CD4-positive, alpha-beta T cell (primary cell): ENCODE measurements at regions not wholly inside any gene's neighbourhood (a gene's known extent, or its start where the extent isn't known, plus 50 kb on each side); places are given as distances from the start of the nearest gene placed in this dataset.

Source experiments
- ATAC-seq: fragments of 200-7000 bp; cut with Tn5 transposase; one replicate; pipeline ENCODE4 v1.10.0; 2022; ENCODE audit warnings: mild to moderate bottlenecking; ENCODE audit not compliant: poor library complexity
- CTCF ChIA-PET: fragments of 350-600 bp; sonication (Branson Sonifier 250); formaldehyde crosslinking; loops from one replicate; lab custom pipeline; 2021; ENCODE audit warnings: antibody characterized with exemption, inconsistent platforms; lab: Charles Lee
- POLR2A ChIA-PET: fragments of 350-600 bp; sonication (Branson Sonifier 250); formaldehyde crosslinking; loops from one replicate; lab custom pipeline; 2021; ENCODE audit warnings: antibody characterized with exemption, inconsistent platforms; lab: Charles Lee
- DNase-seq, 14 experiments: peaks; one replicate each; pipeline ENCODE4 v3.0.0-alpha.2; 2013 to 2020; ENCODE audit warnings: mixed read lengths in 2 of 14
- H3K27ac ChIP-seq, 2 donors: one replicate each; pipeline versions ENCODE4 v1.5.1 to v1.7.0; 2013; ENCODE audit warnings: low read length in 2 of 2, low read depth in 1 of 2, mild to moderate bottlenecking in 1 of 2
- H3K27me3 ChIP-seq, 2 experiments: 1 replicate in 1 of 2; 2 replicates in 1 of 2; pipeline versions ENCODE4 v1.6.1 to v1.7.0; 2013; ENCODE audit warnings: low read length in 2 of 2, control low read depth in 1 of 2, mild to moderate bottlenecking in 1 of 2, moderate library complexity in 1 of 2; ENCODE audit not compliant: insufficient read depth in 2 of 2, control insufficient read depth in 1 of 2
- H3K36me3 ChIP-seq: one replicate; pipeline ENCODE4 v1.6.1; 2013; ENCODE audit warnings: low read length, control low read depth; ENCODE audit not compliant: insufficient read depth
- H3K4me1 ChIP-seq: one replicate; pipeline ENCODE4 v1.6.1; 2013; ENCODE audit warnings: low read length, control low read depth; ENCODE audit not compliant: insufficient read depth
- H3K4me3 ChIP-seq: one replicate; pipeline ENCODE4 v1.5.1; 2013; ENCODE audit warnings: mild to moderate bottlenecking, low read length, moderate library complexity
- H3K9me3 ChIP-seq, 2 experiments: 1 replicate in 1 of 2; 2 replicates in 1 of 2; pipeline versions ENCODE4 v1.6.1 to v1.7.0; 2013; ENCODE audit warnings: low read length in 2 of 2, mild to moderate bottlenecking in 2 of 2, control low read depth in 1 of 2, moderate library complexity in 1 of 2; ENCODE audit not compliant: control insufficient read depth in 1 of 2, insufficient read depth in 1 of 2
- H3K27ac Mint-ChIP-seq: one replicate; pipeline ENCODE4 v1.8.0; 2020; ENCODE audit warnings: mixed read lengths
- H3K27me3 Mint-ChIP-seq: one replicate; pipeline ENCODE4 v1.8.0; 2021; ENCODE audit warnings: mixed read lengths
- H3K36me3 Mint-ChIP-seq: one replicate; pipeline ENCODE4 v1.8.0; 2021; ENCODE audit warnings: low read depth, mixed read lengths
- H3K4me1 Mint-ChIP-seq: one replicate; pipeline ENCODE4 v1.8.0; 2021; ENCODE audit warnings: low read depth, mixed read lengths
- H3K4me3 Mint-ChIP-seq: one replicate; pipeline ENCODE4 v1.8.0; 2020; ENCODE audit warnings: mild to moderate bottlenecking, mixed read lengths
- H3K9me3 Mint-ChIP-seq: one replicate; pipeline ENCODE4 v1.8.0; 2020; ENCODE audit warnings: mixed read lengths
- intact Hi-C, 2 experiments: fragments of 100-400 bp; cut with DNase I in 1 of 2; cut with micrococcal nuclease in 1 of 2; formaldehyde crosslinking; loops; one replicate each; pipeline versions ENCODE4 v1.15.1 to v1.9.0; 2023 to 2025; cut with DNase I, micrococcal nuclease
- TF ChIP-seq, protein P1 (sequence below): fragments of 200-600 bp; IDR thresholded peaks from one replicate; pipeline ENCODE4 v1.8.0; 2022; ENCODE audit warnings: antibody characterized with exemption, mild to moderate bottlenecking

DNA sequence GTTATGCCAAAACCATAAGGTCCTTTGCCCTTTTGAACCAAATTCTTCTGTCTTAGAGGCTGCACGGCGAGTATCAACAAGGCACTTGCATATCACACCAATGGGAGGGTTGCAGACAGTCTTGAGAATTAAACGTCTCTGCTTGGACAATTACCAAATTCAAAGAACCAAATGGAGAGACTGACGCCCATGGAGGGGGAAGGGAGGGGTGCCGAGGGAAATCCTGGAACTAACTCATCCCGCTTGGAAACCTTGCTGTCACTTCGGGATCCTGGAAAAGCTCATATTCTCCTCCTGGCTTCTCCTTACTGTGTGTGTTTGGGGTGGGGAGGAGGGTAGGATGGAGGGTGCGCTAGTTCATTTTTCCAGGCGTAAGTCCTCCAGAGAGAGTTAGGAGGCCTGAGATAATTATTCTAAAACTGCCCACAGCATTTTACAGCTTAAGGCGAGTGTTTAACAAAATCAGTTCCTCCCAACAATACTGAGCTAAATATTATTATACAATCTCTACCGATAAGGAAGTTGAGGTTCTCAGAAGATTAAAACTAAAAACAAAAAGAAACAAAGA, 425.1 kb downstream of the TSHZ3 start:
- TF ChIP-seq, protein P1, sequence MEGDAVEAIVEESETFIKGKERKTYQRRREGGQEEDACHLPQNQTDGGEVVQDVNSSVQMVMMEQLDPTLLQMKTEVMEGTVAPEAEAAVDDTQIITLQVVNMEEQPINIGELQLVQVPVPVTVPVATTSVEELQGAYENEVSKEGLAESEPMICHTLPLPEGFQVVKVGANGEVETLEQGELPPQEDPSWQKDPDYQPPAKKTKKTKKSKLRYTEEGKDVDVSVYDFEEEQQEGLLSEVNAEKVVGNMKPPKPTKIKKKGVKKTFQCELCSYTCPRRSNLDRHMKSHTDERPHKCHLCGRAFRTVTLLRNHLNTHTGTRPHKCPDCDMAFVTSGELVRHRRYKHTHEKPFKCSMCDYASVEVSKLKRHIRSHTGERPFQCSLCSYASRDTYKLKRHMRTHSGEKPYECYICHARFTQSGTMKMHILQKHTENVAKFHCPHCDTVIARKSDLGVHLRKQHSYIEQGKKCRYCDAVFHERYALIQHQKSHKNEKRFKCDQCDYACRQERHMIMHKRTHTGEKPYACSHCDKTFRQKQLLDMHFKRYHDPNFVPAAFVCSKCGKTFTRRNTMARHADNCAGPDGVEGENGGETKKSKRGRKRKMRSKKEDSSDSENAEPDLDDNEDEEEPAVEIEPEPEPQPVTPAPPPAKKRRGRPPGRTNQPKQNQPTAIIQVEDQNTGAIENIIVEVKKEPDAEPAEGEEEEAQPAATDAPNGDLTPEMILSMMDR = no peak
- H3K27me3 Mint-ChIP-seq = peaks cover 15% of the 10 kb centered on the region
- no peaks in the 10 kb centered on the region for H3K4me1 ChIP-seq
- POLR2A ChIA-PET = no interaction called here
- no peak overlapping the region for H3K4me3 Mint-ChIP-seq
- CTCF ChIA-PET = no interaction called here
- H3K4me1 Mint-ChIP-seq = no peaks in the 10 kb centered on the region
- H3K36me3 ChIP-seq = no peaks in the 10 kb centered on the region
- no peak for DNase-seq
- ATAC-seq = no peak
- intact Hi-C loops = no loop called here
- peaks cover 0 to 5% of the 10 kb centered on the region in 2 experiments for H3K27me3 ChIP-seq
- H3K27ac ChIP-seq = no peak overlapping the region
- no peak overlapping the region for H3K27ac Mint-ChIP-seq
- no peaks in the 10 kb centered on the region for H3K36me3 Mint-ChIP-seq
- no peak overlapping the region for H3K4me3 ChIP-seq
- no peaks in the 10 kb centered on the region for H3K9me3 Mint-ChIP-seq
- H3K9me3 ChIP-seq = peaks cover 0 to 4% of the 10 kb centered on the region in 2 experiments

DNA sequence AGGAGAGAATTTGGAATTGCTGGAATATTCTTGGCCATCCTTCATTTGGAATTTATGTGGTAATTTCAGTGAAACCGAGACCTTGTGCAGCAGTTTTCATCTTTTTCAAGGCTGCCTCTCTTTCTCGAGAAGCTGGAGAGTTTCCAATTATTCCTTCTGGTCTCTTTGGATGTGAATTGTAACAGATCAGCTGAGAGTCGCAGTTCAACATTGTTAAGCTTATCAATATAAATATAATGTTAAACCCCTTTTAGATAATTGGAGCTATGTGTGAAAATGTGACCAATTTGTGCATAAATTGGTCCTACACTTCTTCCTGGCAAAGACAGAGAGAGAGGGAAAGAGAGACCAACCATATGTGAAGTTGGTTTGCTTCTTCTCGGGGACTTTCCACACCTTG, 425.6 kb downstream of the TSHZ3 start:
- DNase-seq (no peak), ATAC-seq (no peak)
- Mint-ChIP-seq H3K27ac (no peak overlapping the region), H3K9me3 (no peaks in the 10 kb centered on the region), H3K4me1 (no peaks in the 10 kb centered on the region), H3K4me3 (no peak overlapping the region), H3K36me3 (no peaks in the 10 kb centered on the region), H3K27me3 (peaks cover 17% of the 10 kb centered on the region)
- H3K36me3 ChIP-seq = no peaks in the 10 kb centered on the region
- peaks cover 0 to 5% of the 10 kb centered on the region in 2 experiments for H3K27me3 ChIP-seq
- ChIA-PET POLR2A (no interaction called here), CTCF (no interaction called here)
- peaks cover 0 to 4% of the 10 kb centered on the region in 2 experiments for H3K9me3 ChIP-seq
- intact Hi-C loops = no loop called here
- H3K4me3 ChIP-seq = no peak overlapping the region
- TF ChIP-seq, protein P1 = no peak
- H3K27ac ChIP-seq = no peak overlapping the region
- no peaks in the 10 kb centered on the region for H3K4me1 ChIP-seq

GRCh38 chr19:30923096-30923495, 426.1 kb downstream of the TSHZ3 start:
- peaks cover 17% of the 10 kb centered on the region for H3K27me3 Mint-ChIP-seq
- no peak overlapping the region for H3K4me3 ChIP-seq
- no peak overlapping the region for H3K27ac Mint-ChIP-seq
- H3K4me1 Mint-ChIP-seq = no peaks in the 10 kb centered on the region
- no peaks in the 10 kb centered on the region for H3K36me3 Mint-ChIP-seq
- no peak for DNase-seq
- H3K9me3 ChIP-seq = peaks cover 0 to 4% of the 10 kb centered on the region in 2 experiments
- H3K4me1 ChIP-seq = no peaks in the 10 kb centered on the region
- no peak for ATAC-seq
- peaks cover 0 to 5% of the 10 kb centered on the region in 2 experiments for H3K27me3 ChIP-seq
- CTCF ChIA-PET = no interaction called here
- intact Hi-C loops = no loop called here
- TF ChIP-seq, protein P1 = no peak
- no peaks in the 10 kb centered on the region for H3K9me3 Mint-ChIP-seq
- POLR2A ChIA-PET = no interaction called here
- no peaks in the 10 kb centered on the region for H3K36me3 ChIP-seq
- H3K27ac ChIP-seq = no peak overlapping the region
- no peak overlapping the region for H3K4me3 Mint-ChIP-seq
